CD14-positive monocyte (primary cell): ENCODE measurements at regions not wholly inside any gene's neighbourhood (a gene's known extent, or its start where the extent isn't known, plus 50 kb on each side); places are given as distances from the start of the nearest gene placed in this dataset.
"Not testable (repeated sequence)": the region's sequence is repeated elsewhere in the genome, so short reads cannot be mapped to it uniquely, and the experiment has no call there.

Experiments used
- DNase-seq, 3 donors: peaks; one replicate each; pipeline ENCODE4 v3.0.0-alpha.2; 2011 to 2022
- H2AFZ ChIP-seq: 2 replicates; pipeline ENCODE4 v1.6.0; 2012; ENCODE audit warnings: mild to moderate bottlenecking, low read depth, low read length, inconsistent platforms; ENCODE audit not compliant: insufficient read depth, poor library complexity, severe bottlenecking
- H3K27ac ChIP-seq, 2 donors: 1 replicate in 1 of 2; 2 replicates in 1 of 2; pipeline ENCODE4 v1.5.1; 2012 to 2013; ENCODE audit warnings: low read length in 2 of 2, control low read depth in 1 of 2, inconsistent platforms in 1 of 2, low read depth in 1 of 2, mild to moderate bottlenecking in 1 of 2
- H3K27me3 ChIP-seq, 2 donors: one replicate each; pipeline versions ENCODE4 v1.6.0 to v1.6.1; 2011 to 2013; ENCODE audit warnings: low read length in 2 of 2; ENCODE audit not compliant: control insufficient read depth in 2 of 2, insufficient read depth in 2 of 2
- H3K36me3 ChIP-seq, 2 donors: replicated peaks in 1 of 2; 1 replicate in 1 of 2; 2 replicates in 1 of 2; pipeline versions ENCODE4 v1.5.1 to v1.6.1; 2012 to 2013; ENCODE audit warnings: low read length in 2 of 2, control low read depth in 1 of 2, inconsistent platforms in 1 of 2, mild to moderate bottlenecking in 1 of 2; ENCODE audit not compliant: insufficient read depth in 2 of 2, control insufficient read depth in 1 of 2
- H3K4me1 ChIP-seq, 2 donors: 1 replicate in 1 of 2; 2 replicates in 1 of 2; pipeline versions ENCODE4 v1.5.1 to v1.6.1; 2012 to 2013; ENCODE audit warnings: low read length in 2 of 2, control low read depth in 1 of 2, inconsistent platforms in 1 of 2, mild to moderate bottlenecking in 1 of 2, moderate library complexity in 1 of 2; ENCODE audit not compliant: insufficient read depth in 2 of 2, control insufficient read depth in 1 of 2
- H3K4me2 ChIP-seq: replicated peaks from 2 replicates; pipeline ENCODE3; 2012; ENCODE audit warnings: low read length, moderate library complexity, mild to moderate bottlenecking; ENCODE audit not compliant: poor library complexity, severe bottlenecking; ENCODE audit errors: extremely low read depth
- H3K4me3 ChIP-seq, 3 experiments: fragments of 200-600 bp in 1 of 3; sonication (generic) in 1 of 3; replicated peaks in 1 of 3; 1 replicate in 2 of 3; 2 replicates in 1 of 3; pipeline ENCODE4 v1.5.1; 2011 to 2013; ENCODE audit warnings: low read length in 3 of 3, mild to moderate bottlenecking in 3 of 3, control low read depth in 2 of 3, low read depth in 2 of 3, inconsistent platforms in 1 of 3, moderate library complexity in 1 of 3
- H3K79me2 ChIP-seq: 2 replicates; pipeline ENCODE4 v1.6.0; 2012; ENCODE audit warnings: mild to moderate bottlenecking, control low read depth, inconsistent platforms, low read length, moderate library complexity; ENCODE audit not compliant: insufficient read depth
- H3K9ac ChIP-seq: 2 replicates; pipeline ENCODE4 v1.6.0; 2017; ENCODE audit warnings: low read length, mild to moderate bottlenecking; ENCODE audit not compliant: insufficient read depth, poor library complexity, severe bottlenecking
- H3K9me3 ChIP-seq, 2 donors: replicated peaks in 1 of 2; 1 replicate in 1 of 2; 2 replicates in 1 of 2; pipeline versions ENCODE4 v1.5.1 to v1.6.1; 2012 to 2013; ENCODE audit warnings: low read length in 2 of 2, control low read depth in 1 of 2; ENCODE audit not compliant: control insufficient read depth in 1 of 2, insufficient read depth in 1 of 2
- H4K20me1 ChIP-seq: 2 replicates; pipeline ENCODE4 v1.6.0; 2012; ENCODE audit warnings: mild to moderate bottlenecking, low read length, control low read depth, moderate library complexity; ENCODE audit not compliant: insufficient read depth
- H3K27ac Mint-ChIP-seq, 7 donors: one replicate each; pipeline ENCODE4 v1.8.0; 2020; ENCODE audit warnings: mild to moderate bottlenecking in 7 of 7, mixed read lengths in 7 of 7, moderate library complexity in 6 of 7, inconsistent platforms in 2 of 7
- H3K27me3 Mint-ChIP-seq, 3 donors: one replicate each; pipeline ENCODE4 v1.8.0; 2021 to 2022; ENCODE audit warnings: low read depth in 3 of 3, mild to moderate bottlenecking in 3 of 3, mixed read lengths in 3 of 3, moderate library complexity in 3 of 3, inconsistent platforms in 1 of 3
- H3K36me3 Mint-ChIP-seq, 2 donors: one replicate each; pipeline ENCODE4 v1.8.0; 2020; ENCODE audit warnings: mixed read lengths in 2 of 2, inconsistent platforms in 1 of 2, mild to moderate bottlenecking in 1 of 2
- H3K4me1 Mint-ChIP-seq: one replicate; pipeline ENCODE4 v1.8.0; 2020; ENCODE audit warnings: mild to moderate bottlenecking, mixed read lengths
- H3K4me3 Mint-ChIP-seq, 2 donors: one replicate each; pipeline ENCODE4 v1.8.0; 2020; ENCODE audit warnings: mild to moderate bottlenecking in 2 of 2, mixed read lengths in 2 of 2, moderate library complexity in 1 of 2
- H3K9me3 Mint-ChIP-seq, 7 donors: one replicate each; pipeline ENCODE4 v1.8.0; 2020 to 2022; ENCODE audit warnings: mixed read lengths in 7 of 7, mild to moderate bottlenecking in 6 of 7, moderate library complexity in 6 of 7, inconsistent platforms in 2 of 7
- CTCF ChIP-seq: fragments of 200-600 bp; IDR thresholded peaks from one replicate; pipeline ENCODE4 v1.8.0; 2022; ENCODE audit warnings: antibody characterized with exemption, mild to moderate bottlenecking
- WGBS: methylation state at CpG from one replicate; pipeline ENCODE4 v1.1.5; 2013; ENCODE audit warnings: missing lambda C conversion rate; ENCODE audit not compliant: insufficient coverage; 5-methylcytosine and 5-hydroxymethylcytosine counted together
- intact Hi-C, 2 donors: fragments of 100-400 bp; cut with micrococcal nuclease; formaldehyde crosslinking; loops; one replicate each; pipeline versions ENCODE4 v1.15.0 to v1.15.1; 2023

GRCh38 chr14:105587482-105588235 is 61.3 kb downstream of the TMEM121 start:
- H3K4me1 Mint-ChIP-seq, H3K4me3 ChIP-seq, H3K9ac ChIP-seq, H3K79me2 ChIP-seq, H3K4me1 ChIP-seq, H3K36me3 ChIP-seq, H4K20me1 ChIP-seq, H3K36me3 Mint-ChIP-seq, H3K27ac Mint-ChIP-seq, H3K27ac ChIP-seq, H3K4me3 Mint-ChIP-seq, H3K4me2 ChIP-seq, DNase-seq, H2AFZ ChIP-seq, H3K27me3 ChIP-seq, H3K27me3 Mint-ChIP-seq: not testable (repeated sequence)
- peaks cover 2 to 10% (median 7%) of the 10 kb centered on the region in 7 donors for H3K9me3 Mint-ChIP-seq
- WGBS, result 93% methylated on average over 26 of the region's 37 CpGs
- intact Hi-C loops, result loop anchor here in 1 of 2 donors (2.0 kb wide), 1 partner anchor 119 kb away; no protein-coding TSS in a partner anchor
- H3K9me3 ChIP-seq, result peaks cover 0 to 19% of the 10 kb centered on the region in 2 donors

- Histone ChIP-seq H3K4me3 (no peak overlapping the region), H3K9me3 (peaks cover 0 to 22% of the 10 kb centered on the region in 2 donors), H3K36me3 (no peaks in the 10 kb centered on the region), H3K9ac (no peak overlapping the region), H3K79me2 (no peaks in the 10 kb centered on the region), H4K20me1 (no peaks in the 10 kb centered on the region), H3K4me1 (no peaks in the 10 kb centered on the region), H2AFZ (no peak overlapping the region), H3K27me3 (no peaks in the 10 kb centered on the region), H3K27ac (no peak overlapping the region), H3K4me2 (no peak overlapping the region)
- Mint-ChIP-seq H3K9me3 (peaks cover 4 to 15% (median 10%) of the 10 kb centered on the region in 7 donors), H3K27me3 (peaks cover 0 to 3% (median 2%) of the 10 kb centered on the region in 3 donors), H3K4me1 (no peaks in the 10 kb centered on the region), H3K27ac (no peak overlapping the region), H3K4me3 (no peak overlapping the region), H3K36me3 (no peaks in the 10 kb centered on the region)
- intact Hi-C loops, result loop anchor here in 1 of 2 donors (2.0 kb wide), 1 partner anchor 118 kb away; no protein-coding TSS in a partner anchor
- no peak for TF ChIP-seq CTCF
- WGBS, result 88% methylated on average over 15 of the region's 15 CpGs
- no peak for DNase-seq
These were observed 62.0 kb downstream of the TMEM121 start for GRCh38 chr14:105588236-105588860.
